ENCODE measurements at regions not wholly inside any gene's neighbourhood (a gene's known extent, or its start where the extent isn't known, plus 50 kb on each side); places are given as distances from the start of the nearest gene placed in this dataset.
A peak's percentile ranks its signal among the peaks of the same experiment; 100 is the strongest.
"Not testable (repeated sequence)": the region's sequence is repeated elsewhere in the genome, so short reads cannot be mapped to it uniquely, and the experiment has no call there.

GRCh38 chr2:57185568-57185967 is 861.0 kb upstream of the VRK2 start:
- no peak for DNase-seq

DNA sequence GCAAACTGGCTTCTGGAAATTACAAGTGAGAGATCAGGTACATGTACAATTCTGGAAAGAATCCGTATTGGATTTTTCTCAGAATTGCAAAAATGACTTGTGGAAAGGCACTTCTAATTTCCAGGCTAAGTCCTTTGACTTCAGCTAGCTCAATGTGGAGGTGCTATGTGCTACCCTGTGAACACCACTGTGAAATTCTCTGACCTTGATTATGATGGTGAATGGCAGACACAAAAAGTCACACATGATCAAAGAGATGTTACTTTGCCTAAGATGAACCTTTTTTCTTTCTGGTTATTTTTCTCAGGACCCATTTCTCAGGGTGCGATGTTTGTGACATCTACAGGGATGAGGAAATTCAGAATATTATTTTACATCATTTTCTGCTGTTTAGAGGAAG is 856.6 kb upstream of the VRK2 start:
- DNase-seq = no peak

- no peak for DNase-seq
These were observed 846.9 kb upstream of the VRK2 start for GRCh38 chr2:57199663-57200062.

GRCh38 chr2:57204364-57204763 is 842.2 kb upstream of the VRK2 start:
- DNase-seq = no peak

DNA sequence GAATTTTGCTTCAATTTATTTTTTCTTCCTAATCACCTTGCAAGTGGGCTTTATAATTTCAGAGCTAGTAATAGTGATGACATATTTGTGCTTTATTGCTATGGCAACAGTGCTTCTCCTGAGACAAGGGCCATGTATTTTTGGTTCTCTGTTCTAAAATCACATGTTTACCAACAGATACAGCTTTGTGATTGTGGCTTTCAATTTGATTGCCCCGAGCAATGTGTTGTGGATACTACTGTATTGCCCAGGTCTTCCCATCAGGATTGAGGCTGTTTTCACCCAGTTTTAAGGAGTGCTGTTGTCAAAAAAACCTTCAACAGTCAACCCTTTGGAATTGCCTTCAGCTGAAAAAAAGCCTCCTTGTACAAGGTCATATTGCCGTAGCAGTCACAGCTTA is 841.4 kb upstream of the VRK2 start:
- DNase-seq = no peak

DNA sequence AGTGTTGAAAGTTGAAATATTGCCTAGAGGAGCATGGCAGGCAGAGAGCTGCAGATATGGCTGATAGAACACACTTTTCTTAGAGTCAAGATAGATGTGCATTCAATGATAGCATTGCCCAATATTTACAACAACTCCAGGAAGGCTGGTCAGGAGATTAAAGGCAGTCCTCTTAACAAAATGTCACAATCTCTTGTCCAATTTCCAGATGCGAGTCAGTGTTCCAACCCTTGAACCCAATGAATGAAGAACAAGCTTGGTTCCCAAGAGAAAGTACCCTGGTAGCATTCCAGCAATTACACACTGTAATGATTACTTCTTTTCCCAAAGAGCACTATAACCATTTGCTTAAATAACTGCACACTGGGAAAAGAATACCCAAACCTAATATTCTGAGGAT is 839.4 kb upstream of the VRK2 start:
- DNase-seq = no peak

- DNase-seq = no peak
These were observed 836.8 kb upstream of the VRK2 start for GRCh38 chr2:57209799-57210198.

DNA sequence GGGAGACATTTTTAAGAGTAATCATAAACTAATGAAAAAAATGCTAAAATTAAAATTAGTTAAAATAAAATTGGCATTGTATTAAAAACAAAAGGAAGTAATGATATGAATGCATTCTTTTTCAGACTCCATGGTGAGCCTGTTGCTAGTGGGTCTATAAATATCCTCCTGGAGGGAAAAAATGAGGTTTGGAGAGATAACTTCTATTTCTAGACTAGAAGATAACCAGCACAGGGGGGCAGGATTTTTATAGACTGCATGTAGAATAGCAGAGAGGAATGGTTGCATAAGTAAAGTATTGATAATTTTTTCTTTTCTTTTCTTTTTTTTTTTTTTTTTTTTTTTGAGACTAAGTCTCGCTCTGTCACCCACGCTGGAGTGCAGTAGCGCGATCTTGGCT is 835.8 kb upstream of the VRK2 start:
- no peak for DNase-seq

DNA sequence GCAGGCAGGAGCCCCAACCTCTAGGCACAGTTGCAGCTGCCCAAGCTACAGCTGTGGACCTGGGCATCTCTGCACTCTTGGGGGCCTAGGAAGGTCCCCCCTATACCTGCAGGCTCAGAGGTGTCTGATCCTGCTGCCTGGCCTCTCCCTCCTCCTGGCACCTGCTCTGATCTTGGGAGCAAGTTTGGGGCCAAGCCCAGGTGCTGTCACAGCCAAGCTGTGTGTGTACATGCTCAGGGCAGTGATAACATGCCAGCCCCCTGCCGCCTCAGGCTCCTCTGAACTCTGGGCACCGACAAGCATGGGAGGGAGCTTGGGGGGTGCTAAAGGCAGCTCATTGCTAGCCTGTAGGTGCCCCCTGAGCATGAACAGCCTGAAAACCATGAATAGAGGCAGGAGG is 829.6 kb upstream of the VRK2 start:
- no peak for DNase-seq

- no peak for DNase-seq
These were observed 828.4 kb upstream of the VRK2 start for GRCh38 chr2:57218206-57218605.

GRCh38 chr2:57229706-57230105 is 816.9 kb upstream of the VRK2 start:
- DNase-seq = not testable (repeated sequence)

DNA sequence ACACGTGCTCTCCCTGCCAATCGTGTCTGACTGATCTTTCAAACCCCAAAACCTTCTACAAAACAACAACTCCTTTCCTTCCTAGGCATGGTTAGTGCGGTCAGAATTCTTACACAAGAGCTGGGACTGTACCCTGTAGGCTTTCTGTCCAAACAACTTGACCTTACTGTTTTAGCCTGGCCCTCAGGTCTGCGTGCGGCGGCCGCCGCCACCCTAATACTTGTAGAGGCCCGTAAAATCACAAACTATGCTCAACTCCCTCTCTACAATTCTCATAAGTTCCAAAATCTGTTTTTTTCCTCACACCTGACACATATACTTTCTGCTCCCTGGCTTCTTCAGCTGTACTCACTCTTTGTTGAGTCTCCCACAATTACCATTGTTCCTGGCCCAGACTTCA is 814.3 kb upstream of the VRK2 start:
- DNase-seq = not testable (repeated sequence)

DNA sequence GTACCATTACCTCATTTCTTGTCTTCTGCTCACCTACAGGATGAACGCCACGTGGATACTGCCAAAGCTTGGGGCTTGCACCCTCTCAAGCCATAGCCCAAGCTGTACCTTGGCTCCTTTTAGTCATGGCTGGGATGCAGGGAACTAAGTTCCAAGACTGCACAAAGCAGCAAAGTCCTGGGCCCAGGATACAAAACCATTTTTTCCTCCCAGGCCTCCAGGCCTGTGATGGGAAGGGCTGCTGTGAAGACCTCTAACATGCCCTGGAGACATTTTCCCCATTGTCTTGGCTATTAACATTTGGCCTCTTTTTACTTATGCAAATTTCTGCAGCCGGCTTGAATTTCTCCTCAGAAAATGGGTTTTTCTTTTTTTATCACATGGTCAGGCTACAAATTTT is 795.1 kb upstream of the VRK2 start:
- DNase-seq = not testable (repeated sequence)

GRCh38 chr2:57276408-57276807 is 770.2 kb upstream of the VRK2 start:
- DNase-seq = not testable (repeated sequence)

GRCh38 chr2:57278451-57278850 is 768.2 kb upstream of the VRK2 start:
- no peak for DNase-seq

- DNase-seq = no peak
These were observed 755.4 kb upstream of the VRK2 start for GRCh38 chr2:57291209-57291608.

DNA sequence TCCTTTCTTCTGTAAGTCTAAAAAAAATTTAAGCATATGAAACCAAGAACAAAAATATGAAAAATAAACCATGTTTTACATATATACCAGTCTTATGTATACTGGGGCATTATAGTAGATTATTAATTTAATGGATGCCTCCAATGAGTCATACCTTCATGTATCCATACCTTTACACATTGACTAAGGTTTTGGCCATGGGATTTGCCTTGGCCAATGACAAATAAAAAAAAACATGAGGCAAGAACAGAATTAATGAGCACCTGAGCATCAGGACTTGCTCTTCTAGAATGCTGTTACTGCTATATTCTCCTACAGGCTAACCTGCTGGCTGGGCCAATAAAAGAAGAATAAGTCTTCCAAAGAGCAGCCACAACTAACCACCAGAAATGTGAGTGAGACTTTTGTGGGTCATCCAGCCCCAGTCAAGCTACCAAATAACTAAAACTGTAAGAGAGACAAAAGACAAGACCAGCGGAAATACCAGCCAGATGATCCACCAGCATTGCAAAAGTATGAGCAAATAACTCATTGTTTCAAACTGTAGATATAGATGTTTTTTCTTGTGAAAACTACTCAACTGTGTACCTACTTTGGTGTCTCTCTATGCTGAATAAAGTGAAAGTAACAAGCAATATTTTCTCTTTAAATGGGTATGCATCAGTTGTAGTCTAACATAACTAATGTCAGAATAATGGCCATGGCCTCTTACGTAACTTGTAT is 749.6 kb upstream of the VRK2 start:
- DNase-seq = no peak

DNA sequence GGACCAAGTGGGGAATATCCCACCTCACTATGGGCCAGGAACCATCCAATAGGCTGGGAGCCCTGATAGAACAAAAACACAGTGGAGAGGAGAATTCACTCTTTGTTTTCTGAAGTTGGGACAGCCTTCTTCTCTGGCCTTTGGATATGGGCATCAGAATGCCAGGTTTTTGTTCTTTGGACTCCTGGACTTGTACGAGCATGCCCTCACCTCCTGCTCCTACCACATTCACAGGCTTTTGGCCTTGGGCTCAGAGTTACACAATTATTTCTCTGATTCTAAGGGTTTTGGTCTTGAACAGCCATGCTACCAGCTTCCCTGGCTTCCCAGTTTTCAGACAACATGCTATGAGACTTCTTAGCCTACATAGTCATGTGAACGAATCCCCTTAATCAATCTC is 732.9 kb upstream of the VRK2 start:
- no peak for DNase-seq

- peak; percentile 9 for DNase-seq
These were observed 731.9 kb upstream of the VRK2 start for GRCh38 chr2:57314682-57315081.

GRCh38 chr2:57330447-57330846 is 716.2 kb upstream of the VRK2 start:
- no peak for DNase-seq

- DNase-seq = no peak
These were observed 713.4 kb upstream of the VRK2 start for GRCh38 chr2:57333221-57333620.

- DNase-seq = no peak
These were observed 703.1 kb upstream of the VRK2 start for GRCh38 chr2:57343391-57344006.

GRCh38 chr2:57368190-57368589 is 678.4 kb upstream of the VRK2 start:
- no peak for DNase-seq

- DNase-seq = no peak
These were observed 675.6 kb upstream of the VRK2 start for GRCh38 chr2:57370882-57371585.

Data from DMS153 (cell line).